HG03520 (cell line): ENCODE measurements at regions not wholly inside any gene's neighbourhood (a gene's known extent, or its start where the extent isn't known, plus 50 kb on each side); places are given as distances from the start of the nearest gene placed in this dataset.

ENCODE experiments used
- ATAC-seq: cut with Tn5 transposase; IDR thresholded peaks from one replicate; pipeline ENCODE4 v1.9.1; 2021; ENCODE audit warnings: mild to moderate bottlenecking, moderate library complexity; ENCODE audit not compliant: unreplicated experiment

DNA sequence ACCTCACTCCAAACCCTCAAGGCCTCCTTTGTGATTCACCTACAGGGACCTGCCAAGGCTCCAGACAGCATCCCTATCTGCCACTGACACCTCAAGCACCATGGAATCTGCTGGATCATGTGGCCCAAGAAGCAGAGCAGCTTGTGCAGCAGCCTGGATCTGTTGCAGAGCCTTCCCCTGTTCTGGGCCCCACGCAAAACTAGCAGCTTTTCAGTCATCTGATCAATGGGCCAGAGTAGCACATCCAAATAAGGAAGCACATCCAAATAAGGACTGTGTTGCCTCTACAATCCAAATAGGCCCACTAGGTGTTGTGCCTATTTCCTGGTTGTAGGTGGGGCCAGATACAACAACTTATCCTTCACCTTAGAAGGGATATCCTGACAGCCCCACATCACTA, 97.1 kb upstream of the GNAO1 start:
- ATAC-seq: no peak

DNA sequence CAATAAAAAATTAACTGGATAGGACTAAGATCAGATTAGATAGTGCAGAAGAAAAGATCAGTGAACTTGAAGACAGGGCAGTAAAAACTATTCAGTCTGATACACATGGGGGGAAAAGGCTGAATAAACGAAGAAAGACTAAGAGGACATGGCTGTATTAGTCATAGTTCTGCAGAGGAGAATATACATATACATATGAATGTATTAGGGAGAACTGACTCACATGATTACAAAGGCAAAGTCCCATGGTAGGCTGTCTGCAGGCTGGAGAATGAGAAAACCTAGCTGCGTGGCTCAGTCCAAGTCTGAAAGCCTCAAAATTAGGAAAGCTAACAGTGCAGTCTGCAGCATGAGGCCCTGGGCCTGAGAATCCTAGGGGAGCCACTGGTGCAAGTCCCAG, 98.2 kb upstream of the GNAO1 start:
- no peak for ATAC-seq

DNA sequence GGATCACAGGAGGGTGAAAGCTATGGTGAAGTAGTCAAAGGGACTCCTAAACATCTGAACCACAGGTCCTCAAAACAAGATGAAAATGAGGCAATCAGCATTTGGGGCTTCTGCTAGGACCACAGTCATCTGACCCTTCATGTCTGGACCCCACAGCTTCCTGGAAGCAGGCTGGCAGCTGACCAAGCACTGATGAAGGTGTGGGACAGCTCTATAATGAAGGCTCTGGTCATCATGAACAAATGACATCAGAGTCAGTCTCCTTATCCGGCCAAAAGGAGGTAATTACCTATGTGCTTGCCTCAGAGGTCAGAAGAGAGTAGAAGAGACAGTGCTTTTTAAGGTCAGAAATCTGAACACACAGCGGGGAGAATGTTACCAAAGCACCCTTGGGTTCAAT, 101.2 kb upstream of the GNAO1 start:
- ATAC-seq: no peak

GRCh38 chr16:56087626-56088025, 103.7 kb upstream of the GNAO1 start:
- no peak for ATAC-seq

GRCh38 chr16:56081371-56081770, 109.9 kb upstream of the GNAO1 start:
- ATAC-seq: no peak

DNA sequence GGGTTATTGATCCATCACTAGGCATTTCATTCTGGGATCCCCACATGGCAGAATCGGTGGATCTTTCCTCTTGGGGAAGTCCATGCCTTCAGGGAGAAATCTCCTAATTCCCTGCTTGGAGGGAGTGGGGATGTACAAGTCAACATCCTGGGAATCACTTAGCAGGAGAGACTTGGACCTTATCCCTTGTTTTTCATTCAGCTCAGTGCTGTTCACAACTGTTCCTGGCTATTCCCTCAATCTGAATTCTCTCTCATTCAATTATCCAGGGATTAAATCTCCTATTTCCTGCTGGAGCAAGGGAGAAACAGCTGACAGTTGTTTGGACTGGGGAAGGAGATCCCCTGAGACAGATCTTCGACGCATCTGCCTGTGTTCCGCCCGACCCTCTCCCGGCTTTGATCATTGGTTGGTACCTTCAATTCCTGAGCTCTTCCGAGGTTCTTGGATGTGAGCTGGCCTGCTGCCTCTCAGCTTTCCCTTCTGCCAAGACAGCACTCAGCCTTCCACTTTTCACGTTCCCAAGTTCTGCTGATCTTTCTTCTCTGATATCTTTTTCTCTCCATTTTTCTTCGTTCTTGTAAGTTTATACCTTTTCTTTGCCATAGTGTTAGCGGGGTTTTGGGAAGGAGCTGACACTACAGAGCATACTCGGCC, 115.4 kb upstream of the GNAO1 start:
- no peak for ATAC-seq

- no peak for ATAC-seq
These were observed 117.8 kb upstream of the GNAO1 start for GRCh38 chr16:56073508-56073907.

GRCh38 chr16:56072096-56072495, 119.2 kb upstream of the GNAO1 start:
- no peak for ATAC-seq

DNA sequence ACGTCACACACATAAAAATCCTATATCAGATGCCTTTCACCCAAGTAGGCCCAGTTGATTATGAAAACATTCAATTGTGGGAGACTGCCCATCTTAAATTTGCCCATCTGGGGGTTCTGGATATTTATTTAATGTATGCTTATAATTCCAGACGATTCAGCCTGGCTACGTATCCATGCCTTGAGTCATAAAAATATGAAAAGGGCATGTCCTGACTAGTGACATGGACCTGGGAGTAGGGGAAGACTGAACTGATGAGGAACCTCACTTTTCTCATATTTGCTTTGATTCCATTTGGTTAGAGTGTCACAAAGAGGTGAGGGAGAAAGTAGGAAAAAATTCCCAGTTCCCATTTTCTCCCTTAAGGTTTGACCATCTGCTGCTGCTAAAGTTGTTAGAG, 122.5 kb upstream of the GNAO1 start:
- no peak for ATAC-seq

DNA sequence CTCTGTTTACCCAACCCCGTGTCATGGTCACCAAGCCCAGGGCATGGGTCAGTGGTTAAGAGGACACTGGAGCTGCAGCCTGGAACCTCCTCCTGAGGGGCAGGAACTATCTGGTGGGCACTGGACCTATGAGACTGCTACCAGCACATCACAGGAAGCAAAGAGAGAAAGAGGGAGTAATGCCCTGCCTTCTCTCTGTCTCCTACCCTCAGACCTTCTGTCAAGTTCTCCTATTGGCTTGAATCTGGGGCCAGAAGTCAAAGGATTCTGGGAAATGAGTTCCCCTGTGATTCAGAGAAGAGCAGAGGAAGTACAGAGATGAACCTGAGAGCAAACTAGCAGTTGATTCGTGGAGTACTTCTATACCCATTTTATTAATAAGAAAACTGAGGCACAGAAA, 123.0 kb upstream of the GNAO1 start:
- ATAC-seq: no peak

GRCh38 chr16:56067406-56067805, 123.9 kb upstream of the GNAO1 start:
- no peak for ATAC-seq

GRCh38 chr16:56066617-56067016, 124.7 kb upstream of the GNAO1 start:
- ATAC-seq: no peak

DNA sequence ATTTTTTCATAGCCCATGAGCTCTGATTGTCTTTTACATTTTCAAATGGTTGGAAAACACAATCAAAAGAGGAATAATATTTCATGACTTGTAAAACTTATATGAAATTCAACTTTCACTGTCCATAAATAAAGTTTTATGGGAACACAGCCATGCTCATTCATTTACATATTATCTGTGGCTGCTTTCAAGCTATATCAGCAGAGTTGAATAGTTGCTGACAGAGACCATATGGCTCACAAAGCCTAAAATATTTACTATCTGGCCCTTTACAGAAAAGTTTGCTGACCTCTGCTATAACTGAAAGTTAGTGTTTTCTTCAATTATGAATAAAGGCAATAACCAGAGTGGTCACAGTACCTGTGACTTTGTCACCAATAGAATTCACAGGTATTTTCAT, 128.2 kb upstream of the GNAO1 start:
- no peak for ATAC-seq

- ATAC-seq: no peak
These were observed 134.1 kb upstream of the GNAO1 start for GRCh38 chr16:56057151-56057550.

- no peak for ATAC-seq
These were observed 140.4 kb upstream of the GNAO1 start for GRCh38 chr16:56050916-56051315.

DNA sequence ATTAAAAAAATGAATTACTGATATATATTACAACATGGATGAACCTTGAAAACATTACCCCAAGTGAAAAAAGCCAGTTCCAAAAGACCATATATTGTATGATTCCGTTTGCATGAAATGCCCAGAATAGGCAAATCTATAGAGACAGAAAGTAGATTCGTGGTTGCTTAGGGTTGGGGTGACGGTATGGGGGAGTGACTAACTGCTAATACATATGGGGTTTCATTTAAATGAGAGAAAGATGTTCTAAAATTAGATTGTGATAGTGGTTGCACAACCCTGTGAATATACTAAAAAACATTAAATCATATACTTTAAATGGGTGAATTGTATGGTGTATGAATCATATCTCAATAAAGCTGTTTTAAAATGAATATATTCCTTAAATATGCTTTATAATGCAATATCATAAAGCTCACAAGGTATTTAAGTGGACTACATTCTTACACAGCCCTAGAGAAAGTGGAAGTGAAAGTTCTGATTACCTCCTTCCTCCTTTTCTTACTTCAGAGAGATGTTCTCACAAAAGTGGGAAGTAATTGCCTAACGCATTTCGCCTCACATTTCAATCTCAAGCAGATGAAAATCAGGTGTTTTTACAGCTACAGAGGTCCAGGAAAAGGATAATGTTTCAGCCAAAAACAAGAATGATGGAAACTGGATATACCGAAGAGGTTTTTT, 142.7 kb upstream of the GNAO1 start:
- ATAC-seq: peak; percentile 87

DNA sequence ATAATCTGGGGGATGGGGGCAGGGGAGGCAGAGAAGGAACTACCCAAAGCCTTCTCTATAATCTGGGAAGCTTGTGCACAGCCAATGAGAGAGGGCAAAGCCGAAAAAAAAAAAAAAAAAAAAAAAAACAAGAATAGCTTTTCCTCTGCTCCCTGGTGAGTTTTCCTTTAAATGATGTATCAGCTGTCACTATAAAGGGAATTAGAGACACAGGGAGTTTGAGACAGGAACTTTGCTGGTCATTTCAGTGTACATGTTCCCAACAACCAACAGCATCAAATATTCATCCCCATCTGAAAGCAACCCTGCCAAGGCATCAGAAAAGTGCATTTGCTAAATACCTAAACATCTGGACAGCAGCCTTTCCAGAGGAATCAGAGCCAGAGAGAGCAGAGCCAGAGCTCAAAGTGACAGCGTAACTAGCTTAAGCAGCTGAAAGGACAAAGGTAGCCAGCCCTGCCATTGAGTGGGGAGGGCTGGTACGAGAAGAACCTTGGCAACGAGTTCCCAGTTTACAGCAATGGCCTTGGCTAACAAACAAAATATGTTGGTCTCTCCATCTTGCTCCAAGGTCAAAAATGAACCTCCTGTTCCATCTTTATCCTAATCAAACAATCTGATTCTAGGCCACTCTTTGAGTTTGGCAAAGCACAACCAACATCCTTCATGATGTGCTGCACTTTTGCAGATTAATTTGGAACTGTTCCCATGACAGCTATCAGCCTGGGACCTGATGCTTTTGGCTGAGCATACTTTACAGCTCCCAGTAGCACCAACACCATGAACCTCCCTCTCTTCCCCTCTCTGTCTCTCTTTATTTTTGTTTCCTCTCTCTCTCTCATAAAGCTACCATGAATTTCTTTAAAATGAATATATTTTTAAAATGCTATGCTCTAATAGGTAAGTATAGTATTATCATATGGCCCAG, 143.7 kb upstream of the GNAO1 start:
- no peak for ATAC-seq

- ATAC-seq: no peak
These were observed 148.9 kb upstream of the GNAO1 start for GRCh38 chr16:56042416-56042815.

DNA sequence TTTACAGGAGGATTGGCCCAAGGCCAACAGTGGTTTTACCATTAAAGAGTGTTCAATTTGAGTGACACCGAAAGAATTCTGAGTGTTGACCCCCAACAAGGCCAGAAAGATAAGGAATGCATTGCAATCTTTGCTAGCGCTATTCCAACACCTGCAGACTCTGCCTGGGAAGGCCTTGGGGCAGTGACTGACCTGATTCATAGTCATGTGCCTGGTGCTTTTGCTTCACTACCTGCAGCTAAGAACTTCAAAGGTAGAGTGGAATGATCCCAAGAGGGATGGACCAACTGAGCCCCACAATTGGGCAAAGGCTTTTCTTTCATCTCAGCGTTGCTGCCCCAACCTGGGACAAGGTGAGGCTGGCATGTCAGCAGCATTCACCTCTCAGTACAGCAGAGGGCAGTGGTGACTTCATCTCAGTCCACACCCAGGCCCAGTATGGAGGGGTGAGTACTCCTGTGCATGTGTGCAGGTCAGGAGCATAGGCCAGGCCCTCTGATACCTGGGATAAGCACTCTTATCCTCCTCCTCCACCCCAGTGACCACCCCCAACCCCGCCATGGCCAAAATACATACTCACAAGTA, 149.6 kb upstream of the GNAO1 start:
- peak; percentile 56 for ATAC-seq

DNA sequence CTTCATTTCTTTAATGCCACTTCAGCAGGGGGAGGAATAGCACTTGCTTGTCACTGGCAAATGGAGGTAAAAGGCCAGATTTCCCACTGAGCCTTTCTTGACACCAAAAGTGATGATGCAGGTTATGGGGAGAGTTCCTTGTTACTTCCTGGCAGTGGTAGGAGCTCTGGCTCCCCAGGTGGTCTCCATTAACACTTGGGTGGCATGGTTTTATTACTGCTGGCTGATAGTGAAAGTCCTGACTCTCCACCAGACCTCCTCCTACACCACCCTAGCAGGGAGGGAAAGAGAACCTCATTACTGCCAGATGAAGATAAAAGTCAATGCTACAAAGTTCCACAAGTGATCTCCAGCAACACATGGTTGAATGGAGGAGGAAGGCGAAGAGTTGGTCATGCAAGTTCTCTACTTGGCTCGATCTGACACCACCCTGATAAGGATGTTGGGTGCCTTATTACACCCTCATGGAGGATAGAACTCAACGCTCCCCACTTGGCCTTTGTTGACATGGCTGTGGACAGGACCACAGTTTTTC, 152.7 kb upstream of the GNAO1 start:
- no peak for ATAC-seq

GRCh38 chr16:56032072-56032471, 156.9 kb upstream of the CES5A start:
- no peak for ATAC-seq
